OCI-LY1 (cell line): ENCODE measurements at regions not wholly inside any gene's neighbourhood (a gene's known extent, or its start where the extent isn't known, plus 50 kb on each side); places are given as distances from the start of the nearest gene placed in this dataset.
"Not testable (repeated sequence)": the region's sequence is repeated elsewhere in the genome, so short reads cannot be mapped to it uniquely, and the experiment has no call there.

ENCODE experiments used
- H2AFZ ChIP-seq: fragments of 200-600 bp; sonication (generic), shearing (Covaris generic); 2 replicates; pipeline ENCODE4 v1.6.0; 2014; ENCODE audit warnings: antibody characterized with exemption, mild to moderate bottlenecking, low read length
- H3F3A ChIP-seq: fragments of 200-600 bp; sonication (generic), shearing (Covaris generic); 2 replicates; pipeline ENCODE4 v1.6.0; 2014; ENCODE audit warnings: mild to moderate bottlenecking, antibody characterized with exemption, low read length, moderate library complexity; ENCODE audit not compliant: insufficient read depth
- H3K27ac ChIP-seq: fragments of 200-600 bp; sonication (generic); 2 replicates; pipeline ENCODE4 v1.5.1; 2014; ENCODE audit warnings: low read length, mixed run types, mild to moderate bottlenecking, low read depth; ENCODE audit not compliant: poor library complexity, severe bottlenecking
- H3K27me3 ChIP-seq: fragments of 200-600 bp; sonication (generic); 2 replicates; pipeline ENCODE4 v1.6.0; 2014; ENCODE audit warnings: antibody characterized with exemption, mild to moderate bottlenecking, low read length, moderate library complexity; ENCODE audit not compliant: insufficient read depth
- H3K36me3 ChIP-seq: fragments of 200-600 bp; sonication (generic); 2 replicates; pipeline ENCODE4 v1.6.1; 2014; ENCODE audit warnings: mild to moderate bottlenecking, antibody characterized with exemption, low read length, moderate library complexity, mixed read lengths; ENCODE audit not compliant: insufficient read depth
- H3K4me1 ChIP-seq: fragments of 200-600 bp; sonication (generic); 2 replicates; pipeline ENCODE4 v1.5.1; 2014; ENCODE audit warnings: mild to moderate bottlenecking, low read length, moderate library complexity; ENCODE audit not compliant: insufficient read depth, severe bottlenecking
- H3K4me2 ChIP-seq: fragments of 200-600 bp; sonication (generic), shearing (Covaris generic); 2 replicates; pipeline ENCODE4 v1.6.1; 2014; ENCODE audit warnings: low read length
- H3K4me3 ChIP-seq: fragments of 200-600 bp; sonication (generic); 2 replicates; pipeline ENCODE4 v1.5.1; 2014; ENCODE audit warnings: low read length, low read depth, mild to moderate bottlenecking, mixed read lengths; ENCODE audit not compliant: poor library complexity, severe bottlenecking
- H3K79me2 ChIP-seq: fragments of 200-600 bp; shearing (Covaris generic); 2 replicates; pipeline ENCODE4 v1.6.1; 2016; ENCODE audit warnings: mixed run types, low read length, mixed read lengths; ENCODE audit not compliant: insufficient read depth
- H3K9ac ChIP-seq: fragments of 200-600 bp; sonication (generic), shearing (Covaris generic); 2 replicates; pipeline ENCODE4 v1.6.1; 2014; ENCODE audit warnings: mild to moderate bottlenecking, low read length, mixed read lengths
- H3K9me2 ChIP-seq: fragments of 200-600 bp; sonication (generic), shearing (Covaris generic); 2 replicates; pipeline ENCODE4 v1.6.1; 2014; ENCODE audit warnings: low read depth, mild to moderate bottlenecking, low read length, mixed read lengths
- H3K9me3 ChIP-seq: fragments of 200-600 bp; shearing (Covaris generic); 2 replicates; pipeline ENCODE4 v1.6.1; 2014; ENCODE audit warnings: low read length, mixed read lengths
- H4K20me1 ChIP-seq: fragments of 200-600 bp; sonication (generic), shearing (Covaris generic); 2 replicates; pipeline ENCODE4 v1.6.0; 2016; ENCODE audit warnings: mild to moderate bottlenecking, low read length; ENCODE audit not compliant: insufficient read depth

DNA sequence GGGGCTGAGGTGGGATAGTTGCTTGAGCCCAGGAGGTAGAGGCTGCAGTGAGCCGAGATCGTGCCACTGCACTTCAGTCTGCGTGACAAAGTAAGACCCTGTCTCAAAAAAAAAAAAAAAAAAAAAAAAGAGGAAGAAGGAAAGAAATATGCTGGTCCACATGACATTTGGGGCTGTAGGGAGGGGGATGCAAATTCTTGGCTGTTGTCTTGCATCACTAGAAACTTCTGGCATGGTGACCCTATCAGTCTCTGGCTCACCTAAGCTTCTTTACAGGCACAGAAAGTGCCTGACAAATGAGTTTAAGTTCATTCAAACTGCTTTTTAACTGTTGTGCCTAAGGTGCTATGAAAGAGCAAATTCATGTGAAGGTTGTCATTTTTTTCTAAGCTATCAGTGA is 93.5 kb downstream of the NBPF8 start:
- not testable (repeated sequence) for H3K27me3 ChIP-seq, H3F3A ChIP-seq, H3K9ac ChIP-seq, H3K4me2 ChIP-seq, H3K79me2 ChIP-seq, H3K4me3 ChIP-seq, H3K4me1 ChIP-seq, H3K9me2 ChIP-seq, H3K36me3 ChIP-seq, H2AFZ ChIP-seq, H3K27ac ChIP-seq, H4K20me1 ChIP-seq, H3K9me3 ChIP-seq

DNA sequence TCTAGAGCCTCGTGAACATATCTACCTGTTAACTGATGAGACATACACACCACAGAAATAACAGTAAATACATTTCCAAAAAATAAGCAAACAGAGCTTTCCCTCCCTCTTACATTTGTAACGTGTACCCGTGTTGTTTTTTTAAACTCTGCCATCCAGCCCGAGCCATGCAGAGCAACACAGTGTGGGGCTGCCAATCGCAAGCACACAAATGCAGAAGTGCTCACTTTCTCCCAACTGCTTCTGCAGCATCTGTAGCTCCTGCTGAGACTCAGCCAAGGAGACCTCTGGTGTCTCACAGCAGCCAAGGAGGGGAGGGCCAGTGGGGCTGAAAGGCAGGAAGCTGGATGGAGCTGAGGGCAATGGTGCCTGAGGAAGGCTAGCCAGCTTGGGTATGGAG is 94.4 kb downstream of the NBPF8 start:
- H3K27me3 ChIP-seq, H2AFZ ChIP-seq, H3F3A ChIP-seq, H3K4me2 ChIP-seq, H4K20me1 ChIP-seq, H3K27ac ChIP-seq, H3K4me3 ChIP-seq, H3K9ac ChIP-seq, H3K79me2 ChIP-seq, H3K36me3 ChIP-seq, H3K4me1 ChIP-seq, H3K9me3 ChIP-seq, H3K9me2 ChIP-seq: not testable (repeated sequence)

- not testable (repeated sequence) for H4K20me1 ChIP-seq, H3K4me3 ChIP-seq, H3K27ac ChIP-seq, H3K9me2 ChIP-seq, H3K9ac ChIP-seq, H3K27me3 ChIP-seq, H3K9me3 ChIP-seq, H3K4me2 ChIP-seq, H3K36me3 ChIP-seq, H3F3A ChIP-seq, H2AFZ ChIP-seq, H3K79me2 ChIP-seq, H3K4me1 ChIP-seq
Measured at GRCh38 chr1:120513099-120513498, 98.3 kb downstream of the NBPF8 start.

DNA sequence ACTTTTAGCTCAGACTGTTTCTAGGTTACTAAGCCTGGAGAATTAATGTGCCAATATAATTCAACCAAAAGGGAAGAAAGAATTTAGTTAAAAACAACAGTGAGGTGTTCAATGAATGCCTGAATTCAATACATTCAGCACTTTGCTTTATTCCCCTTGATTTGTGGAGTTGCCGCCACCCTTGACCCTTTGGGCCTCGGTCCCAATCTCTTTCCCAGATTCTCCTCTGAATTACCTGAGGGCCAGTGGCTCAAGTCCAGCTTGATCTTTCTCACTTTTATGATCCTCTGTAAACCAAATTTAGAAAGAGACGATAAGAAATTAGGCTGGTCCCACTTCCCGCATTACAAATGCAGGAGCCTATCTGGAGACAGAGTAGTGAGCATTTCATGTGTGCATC is 98.7 kb downstream of the NBPF8 start:
- not testable (repeated sequence) for H3K4me2 ChIP-seq, H3K9me2 ChIP-seq, H2AFZ ChIP-seq, H3K27ac ChIP-seq, H3K9me3 ChIP-seq, H3K79me2 ChIP-seq, H3K9ac ChIP-seq, H3K4me1 ChIP-seq, H4K20me1 ChIP-seq, H3K4me3 ChIP-seq, H3K36me3 ChIP-seq, H3K27me3 ChIP-seq, H3F3A ChIP-seq

GRCh38 chr1:120519196-120519595 is 104.4 kb downstream of the NBPF8 start:
- not testable (repeated sequence) for H3K9me3 ChIP-seq, H3K9ac ChIP-seq, H3K4me3 ChIP-seq, H3K27me3 ChIP-seq, H3K36me3 ChIP-seq, H3F3A ChIP-seq, H3K9me2 ChIP-seq, H3K4me2 ChIP-seq, H4K20me1 ChIP-seq, H3K27ac ChIP-seq, H3K4me1 ChIP-seq, H3K79me2 ChIP-seq, H2AFZ ChIP-seq

- H3F3A ChIP-seq, H3K36me3 ChIP-seq, H3K4me3 ChIP-seq, H3K9me2 ChIP-seq, H3K27ac ChIP-seq, H3K9me3 ChIP-seq, H3K4me2 ChIP-seq, H3K27me3 ChIP-seq, H3K79me2 ChIP-seq, H2AFZ ChIP-seq, H3K9ac ChIP-seq, H3K4me1 ChIP-seq, H4K20me1 ChIP-seq: not testable (repeated sequence)
Measured at GRCh38 chr1:120524416-120524815, 109.6 kb downstream of the NBPF8 start.

DNA sequence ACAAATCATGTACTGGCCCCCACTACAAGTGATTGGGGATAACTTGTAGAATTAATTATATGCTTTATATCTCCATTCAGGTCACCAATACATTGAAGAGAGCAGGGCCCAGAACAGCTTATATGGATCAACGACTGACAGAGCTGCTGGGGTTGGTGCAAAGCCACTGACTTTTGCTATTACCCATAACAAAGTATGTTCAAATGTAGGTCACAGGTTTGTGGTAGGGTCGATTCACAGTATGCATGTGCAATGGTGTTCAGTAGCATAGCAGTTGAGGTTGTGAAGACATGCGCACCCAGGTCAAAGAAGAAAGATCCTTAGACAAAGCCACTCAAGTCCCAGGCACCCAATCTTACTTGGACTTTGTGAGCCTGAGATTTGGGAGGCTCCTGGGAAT is 110.6 kb downstream of the NBPF8 start:
- not testable (repeated sequence) for H3K9me3 ChIP-seq, H3K9ac ChIP-seq, H3K27me3 ChIP-seq, H3K79me2 ChIP-seq, H3F3A ChIP-seq, H3K27ac ChIP-seq, H4K20me1 ChIP-seq, H2AFZ ChIP-seq, H3K9me2 ChIP-seq, H3K4me1 ChIP-seq, H3K4me2 ChIP-seq, H3K4me3 ChIP-seq, H3K36me3 ChIP-seq

GRCh38 chr1:120529475-120530089 is 114.7 kb downstream of the NBPF8 start:
- not testable (repeated sequence) for H3K36me3 ChIP-seq, H4K20me1 ChIP-seq, H3K27ac ChIP-seq, H3K79me2 ChIP-seq, H3K9me3 ChIP-seq, H2AFZ ChIP-seq, H3F3A ChIP-seq, H3K4me2 ChIP-seq, H3K4me3 ChIP-seq, H3K9me2 ChIP-seq, H3K4me1 ChIP-seq, H3K27me3 ChIP-seq, H3K9ac ChIP-seq
